ENCODE measurements at regions not wholly inside any gene's neighbourhood (a gene's known extent, or its start where the extent isn't known, plus 50 kb on each side); places are given as distances from the start of the nearest gene placed in this dataset.

GRCh38 chrX:125977851-125978250 is 188.2 kb downstream of the DCAF12L2 start (continued):
- TF ChIP-seq INSM2 (tag by site-specific recombination; IDR thresholded peaks at IDR 0.05): no peak
- TF ChIP-seq CTCF (tag by site-specific recombination; IDR thresholded peaks at IDR 0.05): no peak
- TF ChIP-seq ZBTB21 (tag by site-specific recombination; IDR thresholded peaks at IDR 0.05): no peak
- no peak for TF ChIP-seq ZNF138 (tag by site-specific recombination; IDR thresholded peaks at IDR 0.05; ENCODE audit: borderline replicate concordance)
- TF ChIP-seq ZNF792 (tag by site-specific recombination; IDR thresholded peaks at IDR 0.05): no peak
- TF ChIP-seq MEIS1 (CRISPR knock-in tag; IDR thresholded peaks at IDR 0.05; ENCODE audit: borderline replicate concordance): no peak
- no peak for TF ChIP-seq ZNF837 (tag by site-specific recombination; IDR thresholded peaks at IDR 0.05)
- TF ChIP-seq ZNF16 (tag by site-specific recombination; IDR thresholded peaks at IDR 0.05; ENCODE audit: low read depth): no peak

- no peak overlapping the region for H3K27ac ChIP-seq (ENCODE audit: extremely low read depth, low read depth, low read length)
- no peaks in the 10 kb centered on the region for H3K36me3 ChIP-seq (ENCODE audit: control insufficient read depth in 2 of 2, insufficient read depth in 1 of 2, low read length in 2 of 2)
- CTCF ChIA-PET: interaction anchor here (0.6 to 2.1 kb wide), 9 partner anchors 9 to 1010 kb away, joined by 3 to 15 read pairs (median 3); no protein-coding TSS in a partner anchor
- TF ChIP-seq ZNF654 (tag by site-specific recombination; IDR thresholded peaks at IDR 0.05; ENCODE audit: low read depth) (peak; percentile 72), ZNF623 (tag by site-specific recombination; IDR thresholded peaks at IDR 0.05) (no peak), ZNF280C (tag by site-specific recombination; IDR thresholded peaks at IDR 0.05) (no peak), ZNF670 (tag by site-specific recombination; IDR thresholded peaks at IDR 0.05; ENCODE audit: low read depth) (no peak)
- H3K4me3 ChIP-seq (ENCODE audit: low read depth, low read length): no peak overlapping the region
- POLR2A ChIA-PET: no interaction called here
- no peaks in the 10 kb centered on the region for H3K9me3 ChIP-seq (ENCODE audit: control insufficient read depth, insufficient read depth, low read depth, low read length)
- H3K4me1 ChIP-seq (ENCODE audit: control insufficient read depth, insufficient read depth, low read length): no peaks in the 10 kb centered on the region
Observed at GRCh38 chrX:125998432-125998831, 167.7 kb downstream of the DCAF12L2 start.

GRCh38 chrX:126027229-126027628 is 138.9 kb downstream of the DCAF12L2 start:
- Histone ChIP-seq H3K36me3 (ENCODE audit: control insufficient read depth in 2 of 2, insufficient read depth in 1 of 2, low read length in 2 of 2) (no peaks in the 10 kb centered on the region), H3K4me1 (ENCODE audit: control insufficient read depth, insufficient read depth, low read length) (no peaks in the 10 kb centered on the region), H3K4me3 (ENCODE audit: low read depth, low read length) (no peak overlapping the region), H3K9me3 (ENCODE audit: control insufficient read depth, insufficient read depth, low read depth, low read length) (no peaks in the 10 kb centered on the region), H3K27ac (ENCODE audit: extremely low read depth, low read depth, low read length) (no peak overlapping the region)
- CTCF ChIA-PET: no interaction called here
- TF ChIP-seq SCRT1 (tag by site-specific recombination; IDR thresholded peaks at IDR 0.05; ENCODE audit: borderline replicate concordance): no peak
- TF ChIP-seq ZNF426 (tag by site-specific recombination; IDR thresholded peaks at IDR 0.05): no peak
- POLR2A ChIA-PET: no interaction called here

GRCh38 chrX:126030021-126030420 is 136.1 kb downstream of the DCAF12L2 start:
- H3K4me3 ChIP-seq (ENCODE audit: low read depth, low read length): no peak overlapping the region
- ChIA-PET CTCF (interaction anchor here (0.6 kb wide), 1 partner anchor 795 kb away, joined by 3 read pairs; no protein-coding TSS in a partner anchor), POLR2A (no interaction called here)
- no peaks in the 10 kb centered on the region for H3K4me1 ChIP-seq (ENCODE audit: control insufficient read depth, insufficient read depth, low read length)
- H3K27ac ChIP-seq (ENCODE audit: extremely low read depth, low read depth, low read length): no peak overlapping the region
- H3K9me3 ChIP-seq (ENCODE audit: control insufficient read depth, insufficient read depth, low read depth, low read length): no peaks in the 10 kb centered on the region
- no peaks in the 10 kb centered on the region for H3K36me3 ChIP-seq (ENCODE audit: control insufficient read depth in 2 of 2, insufficient read depth in 1 of 2, low read length in 2 of 2)
- TF ChIP-seq ZNF629 (tag by site-specific recombination; IDR thresholded peaks at IDR 0.05) (no peak), ZNF366 (tag by site-specific recombination; conservative IDR thresholded peaks at IDR 0.05) (no peak), ZBTB20 (tag by site-specific recombination; IDR thresholded peaks at IDR 0.05) (no peak), WT1 (tag by site-specific recombination; IDR thresholded peaks at IDR 0.05) (no peak), ZBTB10 (tag by site-specific recombination; IDR thresholded peaks at IDR 0.05) (no peak)
